ENCODE measurements at regions not wholly inside any gene's neighbourhood (a gene's known extent, or its start where the extent isn't known, plus 50 kb on each side); places are given as distances from the start of the nearest gene placed in this dataset.

DNA sequence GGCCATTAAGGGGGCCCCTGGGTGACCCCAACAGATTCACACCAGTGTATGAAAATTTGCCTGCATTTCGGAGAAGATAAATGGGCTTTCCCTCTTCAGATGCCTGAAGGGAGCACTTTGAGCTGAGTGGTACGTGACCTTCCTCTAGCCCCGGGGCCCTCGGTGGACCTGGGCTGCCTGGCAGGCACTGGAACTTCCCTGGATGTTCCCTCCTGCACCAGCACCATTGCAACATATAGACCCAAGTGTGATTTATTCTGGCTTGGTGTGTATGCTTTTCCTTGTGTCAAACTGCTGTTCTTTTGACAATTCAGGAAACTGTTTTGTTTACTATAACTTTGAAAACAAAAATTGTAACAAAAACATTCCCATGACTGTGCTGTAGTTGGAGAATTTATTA is 93.8 kb downstream of the TNFRSF13B start:
- TF ChIP-seq CTCF (conservative IDR thresholded peaks at IDR 0.05 in 1 of 2, IDR thresholded peaks at IDR 0.05 in 1 of 2; ENCODE audit: extremely low read depth in 1 of 2, insufficient read depth in 1 of 2, low read depth in 1 of 2, low read length in 2 of 2) (no peak), EZH2 (IDR thresholded peaks at IDR 0.05; ENCODE audit: borderline replicate concordance, low read length) (no peak)
